OCI-LY7 (cell line): ENCODE measurements at regions not wholly inside any gene's neighbourhood (a gene's known extent, or its start where the extent isn't known, plus 50 kb on each side); places are given as distances from the start of the nearest gene placed in this dataset.

ENCODE experiments used
- BruUV-seq: library from RNA; stranded (reverse); fragments of 400-500 nt; replicated peaks from 2 replicates; lab custom pipeline; 2021; lab: Mats Ljungman, UMichigan
- CTCF ChIA-PET: fragments of 300-600 bp; sonication (Branson Sonifier 250); formaldehyde crosslinking; loops from one replicate; lab custom pipeline; 2022; ENCODE audit warnings: antibody characterized with exemption; ENCODE audit not compliant: unreplicated experiment; lab: Charles Lee
- POLR2A ChIA-PET: fragments of 300-600 bp; sonication (Branson Sonifier 250); formaldehyde crosslinking; loops from one replicate; lab custom pipeline; 2022; ENCODE audit warnings: antibody characterized with exemption; lab: Charles Lee
- DNase-seq: peaks from one replicate; pipeline ENCODE4 v3.0.0-alpha.2; 2015; ENCODE audit warnings: low spot score
- H2AFZ ChIP-seq: fragments of 200-600 bp; sonication (generic), shearing (Covaris generic); 2 replicates; pipeline ENCODE4 v1.6.1; 2014; ENCODE audit warnings: mild to moderate bottlenecking, antibody characterized with exemption, low read length, moderate library complexity
- H3K27ac ChIP-seq: fragments of 200-600 bp; sonication (generic); 2 replicates; pipeline ENCODE4 v1.5.1; 2014; ENCODE audit warnings: mixed run types, low read depth, mild to moderate bottlenecking, moderate library complexity, low read length, inconsistent platforms; ENCODE audit not compliant: poor library complexity, severe bottlenecking
- H3K36me3 ChIP-seq: fragments of 200-600 bp; sonication (generic); 2 replicates; pipeline ENCODE4 v1.6.1; 2014; ENCODE audit warnings: mild to moderate bottlenecking, antibody characterized with exemption, low read length, moderate library complexity, mixed read lengths; ENCODE audit not compliant: insufficient read depth
- H3K4me1 ChIP-seq: fragments of 200-600 bp; sonication (generic); 2 replicates; pipeline ENCODE4 v1.5.1; 2014; ENCODE audit warnings: mild to moderate bottlenecking, low read length; ENCODE audit not compliant: insufficient read depth, poor library complexity, severe bottlenecking
- H3K4me2 ChIP-seq: fragments of 200-600 bp; sonication (generic); 2 replicates; pipeline ENCODE4 v1.6.1; 2014; ENCODE audit warnings: mild to moderate bottlenecking, low read length
- H3K4me3 ChIP-seq: fragments of 200-600 bp; sonication (generic); 2 replicates; pipeline ENCODE4 v1.5.1; 2014; ENCODE audit warnings: mild to moderate bottlenecking, low read depth, low read length; ENCODE audit not compliant: poor library complexity, severe bottlenecking
- H3K79me2 ChIP-seq: fragments of 200-600 bp; sonication (generic); 2 replicates; pipeline ENCODE4 v1.6.1; 2016; ENCODE audit warnings: low read depth, mild to moderate bottlenecking, low read length, moderate library complexity, mixed read lengths; ENCODE audit not compliant: insufficient read depth
- H3K9me2 ChIP-seq: fragments of 200-600 bp; sonication (generic); 2 replicates; pipeline ENCODE4 v1.6.1; 2016; ENCODE audit warnings: mild to moderate bottlenecking, low read length, mixed read lengths; ENCODE audit not compliant: insufficient read depth
- H3K9me3 ChIP-seq: fragments of 200-600 bp; sonication (generic); 2 replicates; pipeline ENCODE4 v1.6.1; 2014; ENCODE audit warnings: mild to moderate bottlenecking, mixed run types, low read length, mixed read lengths
- H4K20me1 ChIP-seq: fragments of 200-600 bp; sonication (generic); 2 replicates; pipeline ENCODE4 v1.6.1; 2014; ENCODE audit warnings: mild to moderate bottlenecking, antibody characterized with exemption, low read length, moderate library complexity, mixed read lengths; ENCODE audit not compliant: insufficient read depth
- EZH2phosphoT487 ChIP-seq: fragments of 200-600 bp; sonication (generic); IDR thresholded peaks from 2 replicates; pipeline ENCODE4 v1.6.1; 2018; ENCODE audit warnings: low read depth, borderline replicate concordance, mild to moderate bottlenecking, mixed run types, antibody characterized with exemption, low read length, moderate library complexity, mixed read lengths
- intact Hi-C: fragments of 100-400 bp; cut with micrococcal nuclease; formaldehyde crosslinking; loops from one replicate; pipeline ENCODE4 v1.10.0; 2022; ENCODE audit not compliant: unreplicated experiment
- TF ChIP-seq, protein P1 (sequence below): fragments of 200-600 bp; sonication (generic); conservative IDR thresholded peaks from 2 replicates; pipeline ENCODE4 v1.5.1; 2014; ENCODE audit warnings: mild to moderate bottlenecking, antibody characterized with exemption, low read length, moderate library complexity, mixed read lengths

DNA sequence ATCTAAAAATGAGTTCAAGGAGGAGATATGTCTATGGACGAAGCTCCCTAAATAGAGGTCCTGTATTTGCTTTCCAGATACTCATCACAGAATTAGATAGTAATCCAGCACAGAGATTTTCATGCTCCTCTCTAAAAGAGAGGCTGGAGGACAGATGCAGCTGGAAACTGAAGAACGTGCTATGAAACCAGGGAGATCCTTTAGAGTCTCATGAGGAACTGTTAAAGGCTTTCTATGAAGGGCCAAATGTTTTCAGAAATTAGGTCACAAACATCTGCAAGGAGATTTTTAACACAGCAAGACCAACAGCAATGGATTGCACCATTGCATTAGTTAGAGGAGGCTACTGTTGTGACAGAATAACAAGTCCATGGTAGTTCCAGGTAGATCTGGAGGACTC lies 95.6 kb upstream of the ARHGAP20 start:
- no peaks in the 10 kb centered on the region for H4K20me1 ChIP-seq
- no peak overlapping the region for H3K4me3 ChIP-seq
- no peak for DNase-seq
- no TSS peak for BruUV-seq
- H3K36me3 ChIP-seq: no peaks in the 10 kb centered on the region
- intact Hi-C loops: no loop called here
- no peaks in the 10 kb centered on the region for H3K4me1 ChIP-seq
- no peaks in the 10 kb centered on the region for H3K79me2 ChIP-seq
- ChIA-PET POLR2A (no interaction called here), CTCF (no interaction called here)
- H2AFZ ChIP-seq: no peak overlapping the region
- no peaks in the 10 kb centered on the region for H3K9me3 ChIP-seq
- TF ChIP-seq, protein P1, sequence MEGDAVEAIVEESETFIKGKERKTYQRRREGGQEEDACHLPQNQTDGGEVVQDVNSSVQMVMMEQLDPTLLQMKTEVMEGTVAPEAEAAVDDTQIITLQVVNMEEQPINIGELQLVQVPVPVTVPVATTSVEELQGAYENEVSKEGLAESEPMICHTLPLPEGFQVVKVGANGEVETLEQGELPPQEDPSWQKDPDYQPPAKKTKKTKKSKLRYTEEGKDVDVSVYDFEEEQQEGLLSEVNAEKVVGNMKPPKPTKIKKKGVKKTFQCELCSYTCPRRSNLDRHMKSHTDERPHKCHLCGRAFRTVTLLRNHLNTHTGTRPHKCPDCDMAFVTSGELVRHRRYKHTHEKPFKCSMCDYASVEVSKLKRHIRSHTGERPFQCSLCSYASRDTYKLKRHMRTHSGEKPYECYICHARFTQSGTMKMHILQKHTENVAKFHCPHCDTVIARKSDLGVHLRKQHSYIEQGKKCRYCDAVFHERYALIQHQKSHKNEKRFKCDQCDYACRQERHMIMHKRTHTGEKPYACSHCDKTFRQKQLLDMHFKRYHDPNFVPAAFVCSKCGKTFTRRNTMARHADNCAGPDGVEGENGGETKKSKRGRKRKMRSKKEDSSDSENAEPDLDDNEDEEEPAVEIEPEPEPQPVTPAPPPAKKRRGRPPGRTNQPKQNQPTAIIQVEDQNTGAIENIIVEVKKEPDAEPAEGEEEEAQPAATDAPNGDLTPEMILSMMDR: no peak
- no peak for TF ChIP-seq EZH2phosphoT487
- no peak overlapping the region for H3K4me2 ChIP-seq
- no peak overlapping the region for H3K27ac ChIP-seq
- no peaks in the 10 kb centered on the region for H3K9me2 ChIP-seq

DNA sequence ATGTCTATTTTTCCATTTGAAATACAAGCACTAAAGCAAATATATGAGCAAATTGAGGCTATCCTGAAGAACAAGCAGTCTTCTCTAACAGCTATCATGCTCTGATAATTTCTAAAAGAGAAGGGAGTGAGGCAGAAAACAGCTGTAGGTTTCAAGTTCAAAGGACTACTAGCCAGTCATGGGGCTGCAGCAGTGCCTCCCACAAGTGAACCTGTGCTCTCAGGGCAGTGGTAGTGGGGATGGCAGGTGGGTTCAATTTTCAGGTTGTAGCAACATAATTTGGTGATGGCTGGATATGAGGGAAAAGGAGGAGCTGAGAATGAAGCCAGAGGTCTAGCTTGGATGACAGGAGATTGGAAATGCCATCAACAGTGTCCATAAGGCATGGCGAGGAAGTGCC lies 93.5 kb upstream of the ARHGAP20 start:
- H3K9me2 ChIP-seq: no peaks in the 10 kb centered on the region
- no peaks in the 10 kb centered on the region for H3K36me3 ChIP-seq
- no peak overlapping the region for H3K27ac ChIP-seq
- H3K4me1 ChIP-seq: no peaks in the 10 kb centered on the region
- TF ChIP-seq EZH2phosphoT487: no peak
- TF ChIP-seq, protein P1: no peak
- H3K79me2 ChIP-seq: no peaks in the 10 kb centered on the region
- BruUV-seq: no TSS peak
- ChIA-PET POLR2A (no interaction called here), CTCF (no interaction called here)
- intact Hi-C loops: no loop called here
- no peak overlapping the region for H3K4me3 ChIP-seq
- H3K9me3 ChIP-seq: no peaks in the 10 kb centered on the region
- no peak overlapping the region for H3K4me2 ChIP-seq
- H2AFZ ChIP-seq: no peak overlapping the region
- H4K20me1 ChIP-seq: no peaks in the 10 kb centered on the region
- no peak for DNase-seq

DNA sequence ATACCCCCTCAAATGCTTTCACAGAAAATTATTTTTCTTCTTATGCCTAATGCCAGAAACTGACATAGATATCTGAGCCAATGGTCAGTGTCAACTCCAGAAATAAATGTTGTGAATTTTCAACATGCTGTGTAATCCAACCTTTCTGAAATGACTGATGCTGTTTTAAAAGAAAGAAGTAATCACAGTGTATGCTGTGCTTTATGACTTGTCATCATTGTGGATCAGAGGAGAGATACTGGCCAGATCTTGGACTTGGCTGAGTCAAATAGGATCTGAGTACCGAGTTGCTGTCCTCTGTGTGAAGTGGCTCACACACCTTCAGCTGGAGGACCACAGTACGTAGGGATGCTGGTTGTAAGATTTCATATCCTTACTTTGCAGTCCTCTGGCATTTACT lies 89.9 kb upstream of the ARHGAP20 start:
- Histone ChIP-seq H2AFZ (no peak overlapping the region), H3K9me2 (no peaks in the 10 kb centered on the region), H3K36me3 (no peaks in the 10 kb centered on the region), H3K4me2 (no peak overlapping the region), H3K79me2 (no peaks in the 10 kb centered on the region), H4K20me1 (no peaks in the 10 kb centered on the region), H3K4me3 (no peak overlapping the region), H3K4me1 (no peaks in the 10 kb centered on the region), H3K9me3 (no peaks in the 10 kb centered on the region), H3K27ac (no peak overlapping the region)
- BruUV-seq: no TSS peak
- ChIA-PET CTCF (no interaction called here), POLR2A (no interaction called here)
- intact Hi-C loops: no loop called here
- TF ChIP-seq, protein P1: no peak
- TF ChIP-seq EZH2phosphoT487: no peak
- DNase-seq: no peak
